Lower leg skin (tissue), 3 donors: ENCODE measurements at regions not wholly inside any gene's neighbourhood (a gene's known extent, or its start where the extent isn't known, plus 50 kb on each side); places are given as distances from the start of the nearest gene placed in this dataset.

ENCODE experiments used
- CTCF ChIP-seq, 3 donors: fragments of 450-650 bp; IDR thresholded peaks; one replicate each; pipeline ENCODE4 v1.5.1; 2016; ENCODE audit warnings: antibody characterized with exemption in 3 of 3, mild to moderate bottlenecking in 3 of 3, moderate library complexity in 2 of 3
- POLR2A ChIP-seq, 2 donors: fragments of 450-650 bp; IDR thresholded peaks; one replicate each; pipeline ENCODE4 v1.6.1; 2016 to 2017; ENCODE audit warnings: antibody characterized with exemption in 2 of 2, mild to moderate bottlenecking in 1 of 2, moderate library complexity in 1 of 2

- TF ChIP-seq CTCF (IDR thresholded peaks at IDR 0.05) (no peak), POLR2A (IDR thresholded peaks at IDR 0.05) (no peak)
Observed at GRCh38 chr11:15780382-15780781, 576.0 kb downstream of the SOX6 start.
